ENCODE measurements at regions not wholly inside any gene's neighbourhood (a gene's known extent, or its start where the extent isn't known, plus 50 kb on each side); places are given as distances from the start of the nearest gene placed in this dataset.

GRCh38 chr2:123086613-123087385 lies 938.3 kb upstream of the CNTNAP5 start:
- Histone ChIP-seq H3K79me1 (ENCODE audit: low read depth, low read length) (no peaks in the 10 kb centered on the region), H3K27ac (ENCODE audit: low read depth, low read length) (no peak overlapping the region), H3K27me3 (replicated peaks in 1 of 4; ENCODE audit: control insufficient read depth in 3 of 4, extremely low read depth in 1 of 4, insufficient read depth in 3 of 4, low read length in 3 of 4) (no peaks in the 10 kb centered on the region), H4K5ac (ENCODE audit: insufficient read length, low read depth, low read length) (no peak overlapping the region), H3K23me2 (ENCODE audit: low read depth, low read length) (no peaks in the 10 kb centered on the region), H3K56ac (replicated peaks; ENCODE audit: insufficient read length, low read depth, low read length) (no peak overlapping the region), H3K9ac (replicated peaks in 1 of 4; ENCODE audit: extremely low read depth in 1 of 4, low read depth in 3 of 4, low read length in 3 of 4) (no peak overlapping the region), H2BK20ac (ENCODE audit: low read length) (no peak overlapping the region), H2BK12ac (ENCODE audit: low read depth, low read length) (no peak overlapping the region), H4K20me1 (replicated peaks in 1 of 2; ENCODE audit: control insufficient read depth in 1 of 2, insufficient read depth in 2 of 2, low read length in 2 of 2) (no peaks in the 10 kb centered on the region), H3K23ac (ENCODE audit: insufficient read length) (no peak overlapping the region), H2BK120ac (replicated peaks; ENCODE audit: low read depth, low read length) (no peak overlapping the region), H3K79me2 (ENCODE audit: control insufficient read depth in 1 of 2, insufficient read depth in 2 of 2, low read length in 2 of 2) (no peaks in the 10 kb centered on the region), H3K9me3 (ENCODE audit: insufficient read depth in 2 of 2, low read depth in 1 of 2, low read length in 1 of 2) (no peaks in the 10 kb centered on the region), H2AFZ (ENCODE audit: low read length) (no peak overlapping the region; the same call in 1 of the 2 replicates), H3K18ac (ENCODE audit: extremely low read depth, low read length) (no peak overlapping the region), H2BK15ac (ENCODE audit: low read length) (no peak overlapping the region), H3K4me2 (ENCODE audit: insufficient read depth in 1 of 2, low read depth in 2 of 2, low read length in 2 of 2) (no peak overlapping the region), H4K8ac (ENCODE audit: extremely low read depth, insufficient read depth, low read length) (no peak overlapping the region; the same call in 1 of the 2 replicates), H3K4ac (replicated peaks; ENCODE audit: insufficient read length, low read depth, low read length) (no peak overlapping the region), H3K14ac (ENCODE audit: insufficient read length) (no peak overlapping the region), H2AK5ac (ENCODE audit: low read depth, low read length) (no peak overlapping the region), H3K4me3 (ENCODE audit: extremely low read depth in 1 of 4, insufficient read depth in 2 of 4, low read depth in 3 of 4, low read length in 4 of 4) (no peak overlapping the region), H2BK5ac (ENCODE audit: low read depth, low read length) (no peak overlapping the region), H4K91ac (replicated peaks; ENCODE audit: insufficient read length, low read length) (no peak overlapping the region), H3K36me3 (ENCODE audit: control insufficient read depth in 2 of 4, insufficient read depth in 4 of 4, low read length in 3 of 4) (no peaks in the 10 kb centered on the region), H3K4me1 (replicated peaks in 1 of 4; ENCODE audit: control insufficient read depth in 3 of 4, insufficient read depth in 4 of 4, low read length in 3 of 4) (no peaks in the 10 kb centered on the region)
- 64% methylated on average over 6 of the region's 6 CpGs; no CpG with 5 or more reads in 1 of the 2 experiments for WGBS, 2 experiments (ENCODE audit: extremely low coverage in 1 of 2, insufficient coverage in 1 of 2, insufficient read length in 1 of 2, insufficient replicate concordance in 2 of 2, low coverage in 1 of 2, low lambda C conversion rate in 2 of 2, missing lambda C conversion rate in 1 of 2)
- DNase-seq (ENCODE audit: low read depth in 1 of 2, low spot score in 2 of 2): no peak
- FAIRE-seq: no peak
- ChIA-PET CTCF (ENCODE audit: partially characterized antibody) (interaction anchor here (1.0 kb wide), 1 partner anchor 8 kb away, joined by 3 read pairs; no protein-coding TSS in a partner anchor), POLR2A (ENCODE audit: partially characterized antibody) (no interaction called here)
- TF ChIP-seq USF2 (IDR thresholded peaks at IDR 0.05; ENCODE audit: low read length) (no peak), NRF1 (IDR thresholded peaks at IDR 0.05; ENCODE audit: low read depth, low read length) (no peak), EZH2 (IDR thresholded peaks at IDR 0.05; ENCODE audit: low read depth, low read length, severe bottlenecking) (no peak), TBP (IDR thresholded peaks at IDR 0.05; ENCODE audit: low read depth, low read length) (no peak), CTCF (IDR thresholded peaks at IDR 0.05; ENCODE audit: control extremely low read depth in 1 of 3, insufficient read depth in 1 of 3, low read depth in 1 of 3, low read length in 3 of 3) (no peak), POU5F1 (IDR thresholded peaks at IDR 0.05; ENCODE audit: low read depth, low read length) (no peak), TEAD4 (IDR thresholded peaks at IDR 0.05; ENCODE audit: low read depth, low read length) (no peak), TAF7 (optimal IDR thresholded peaks at IDR 0.05; ENCODE audit: borderline replicate concordance, low read depth, low read length) (no peak), BACH1 (IDR thresholded peaks at IDR 0.05; ENCODE audit: low read length) (no peak)
